ENCODE measurements at regions not wholly inside any gene's neighbourhood (a gene's known extent, or its start where the extent isn't known, plus 50 kb on each side); places are given as distances from the start of the nearest gene placed in this dataset.

DNA sequence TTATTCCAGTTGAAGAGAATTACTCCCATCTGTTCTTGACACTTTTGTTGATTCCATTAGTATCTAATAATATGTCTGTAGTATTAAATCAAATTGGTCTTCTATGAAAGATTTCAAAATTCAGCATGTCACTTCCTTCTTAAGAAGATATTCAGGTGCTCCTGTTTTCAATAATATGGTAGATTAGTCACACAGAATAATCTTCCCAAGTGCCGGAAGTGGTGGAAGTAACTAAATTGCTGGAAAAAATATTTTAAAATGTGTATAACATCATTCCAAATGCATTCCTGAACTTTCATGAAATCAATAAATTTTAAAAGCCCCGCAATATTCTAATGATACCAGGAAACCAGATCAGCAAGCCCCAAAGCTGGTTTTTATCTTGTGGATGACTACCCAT, 281.3 kb downstream of the EPM2A start:
- peak overlapping the region; percentile 86 for H3K27ac ChIP-seq (ENCODE audit: low read depth, low read length, poor library complexity, severe bottlenecking)
- TF ChIP-seq CTCF (conservative IDR thresholded peaks at IDR 0.05; ENCODE audit: low read depth, low read length) (no peak), EZH2 (IDR thresholded peaks at IDR 0.05; ENCODE audit: borderline replicate concordance, low read depth, low read length, poor library complexity, severe bottlenecking) (no peak)
- no peaks in the 10 kb centered on the region for H3K9me3 ChIP-seq (ENCODE audit: low read depth, low read length, poor library complexity, severe bottlenecking)
- BruUV-seq (replicated peaks): no TSS peak
- H3K4me3 ChIP-seq (ENCODE audit: low read depth, low read length, poor library complexity, severe bottlenecking): no peak overlapping the region
- peak; percentile 87 for DNase-seq (ENCODE audit: low spot score)
- no peaks in the 10 kb centered on the region for H3K36me3 ChIP-seq (ENCODE audit: insufficient read depth, low read length, poor library complexity, severe bottlenecking)
- intact Hi-C loops (cut with micrococcal nuclease; ENCODE audit: unreplicated experiment): loop anchor here (2.0 to 5.0 kb wide), 3 partner anchors 192 to 862 kb away; no protein-coding TSS in a partner anchor
- CTCF ChIA-PET: interaction anchor here (1.0 kb wide), 1 partner anchor 238 kb away, joined by 3 read pairs; no protein-coding TSS in a partner anchor
- POLR2A ChIA-PET (ENCODE audit: low non-redundant PET): no interaction called here
- no peaks in the 10 kb centered on the region for H3K27me3 ChIP-seq (replicated peaks; ENCODE audit: insufficient read depth, low read depth, low read length, poor library complexity)
- peaks cover 23% of the 10 kb centered on the region for H3K4me1 ChIP-seq (ENCODE audit: insufficient read depth, low read length, poor library complexity, severe bottlenecking)

DNA sequence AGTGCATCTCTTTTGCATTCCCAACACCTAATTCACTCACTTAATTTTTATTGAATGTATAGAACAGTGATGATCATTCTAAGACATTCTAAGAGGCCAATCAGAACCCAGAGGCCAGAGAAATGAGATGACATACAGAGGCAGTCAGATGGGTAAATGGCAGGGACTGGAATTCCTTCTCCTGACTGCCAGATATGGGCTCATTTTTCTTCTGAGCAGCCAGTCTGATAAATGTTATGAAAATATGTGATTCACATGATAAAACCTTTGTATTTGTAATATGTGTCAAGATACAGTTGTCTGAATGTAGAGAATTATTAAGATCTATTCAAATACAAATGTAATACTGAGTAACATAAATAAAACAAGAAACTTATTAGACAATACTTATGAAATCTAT, 277.8 kb downstream of the EPM2A start:
- BruUV-seq (replicated peaks): no TSS peak
- Histone ChIP-seq H3K27me3 (replicated peaks; ENCODE audit: insufficient read depth, low read depth, low read length, poor library complexity) (no peaks in the 10 kb centered on the region), H3K9me3 (ENCODE audit: low read depth, low read length, poor library complexity, severe bottlenecking) (no peaks in the 10 kb centered on the region), H3K4me1 (ENCODE audit: insufficient read depth, low read length, poor library complexity, severe bottlenecking) (peaks cover 22% of the 10 kb centered on the region), H3K27ac (ENCODE audit: low read depth, low read length, poor library complexity, severe bottlenecking) (no peak overlapping the region), H3K36me3 (ENCODE audit: insufficient read depth, low read length, poor library complexity, severe bottlenecking) (no peaks in the 10 kb centered on the region), H3K4me3 (ENCODE audit: low read depth, low read length, poor library complexity, severe bottlenecking) (no peak overlapping the region)
- POLR2A ChIA-PET (ENCODE audit: low non-redundant PET): no interaction called here
- DNase-seq (ENCODE audit: low spot score): no peak
- TF ChIP-seq CTCF (conservative IDR thresholded peaks at IDR 0.05; ENCODE audit: low read depth, low read length): no peak
- TF ChIP-seq EZH2 (IDR thresholded peaks at IDR 0.05; ENCODE audit: borderline replicate concordance, low read depth, low read length, poor library complexity, severe bottlenecking): no peak
- intact Hi-C loops (cut with micrococcal nuclease; ENCODE audit: unreplicated experiment): no loop called here
- CTCF ChIA-PET: no interaction called here

DNA sequence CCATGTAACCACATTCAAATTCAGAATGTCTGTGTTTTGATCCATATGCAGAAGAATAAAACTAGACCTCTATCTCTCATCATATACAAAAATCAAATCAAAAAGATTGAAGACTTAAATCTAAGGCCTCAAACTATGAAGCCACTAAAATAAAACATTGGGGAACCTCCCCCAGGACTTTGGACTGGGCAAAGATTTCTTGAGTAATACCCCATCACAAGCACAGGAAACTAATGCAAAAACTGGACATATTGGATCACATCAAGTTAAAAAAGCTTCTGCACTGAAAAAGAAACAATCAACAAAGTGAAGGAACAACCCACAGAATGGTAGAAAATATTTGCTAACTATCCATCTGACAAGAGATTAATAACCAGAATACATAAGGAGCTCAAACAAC, 266.8 kb downstream of the EPM2A start:
- H3K27me3 ChIP-seq (replicated peaks; ENCODE audit: insufficient read depth, low read depth, low read length, poor library complexity): no peaks in the 10 kb centered on the region
- ChIA-PET POLR2A (ENCODE audit: low non-redundant PET) (no interaction called here), CTCF (no interaction called here)
- H3K4me1 ChIP-seq (ENCODE audit: insufficient read depth, low read length, poor library complexity, severe bottlenecking): no peaks in the 10 kb centered on the region
- DNase-seq (ENCODE audit: low spot score): no peak
- no peaks in the 10 kb centered on the region for H3K9me3 ChIP-seq (ENCODE audit: low read depth, low read length, poor library complexity, severe bottlenecking)
- H3K4me3 ChIP-seq (ENCODE audit: low read depth, low read length, poor library complexity, severe bottlenecking): no peak overlapping the region
- H3K36me3 ChIP-seq (ENCODE audit: insufficient read depth, low read length, poor library complexity, severe bottlenecking): no peaks in the 10 kb centered on the region
- intact Hi-C loops (cut with micrococcal nuclease; ENCODE audit: unreplicated experiment): no loop called here
- no TSS peak for BruUV-seq (replicated peaks)
- TF ChIP-seq CTCF (conservative IDR thresholded peaks at IDR 0.05; ENCODE audit: low read depth, low read length): no peak
- TF ChIP-seq EZH2 (IDR thresholded peaks at IDR 0.05; ENCODE audit: borderline replicate concordance, low read depth, low read length, poor library complexity, severe bottlenecking): no peak
- no peak overlapping the region for H3K27ac ChIP-seq (ENCODE audit: low read depth, low read length, poor library complexity, severe bottlenecking)
